Sigmoid colon (tissue), 6 donors: ENCODE measurements at regions not wholly inside any gene's neighbourhood (a gene's known extent, or its start where the extent isn't known, plus 50 kb on each side); places are given as distances from the start of the nearest gene placed in this dataset.
"Not testable (repeated sequence)": the region's sequence is repeated elsewhere in the genome, so short reads cannot be mapped to it uniquely, and the experiment has no call there.

Experiments
- DNase-seq: peaks from one replicate; pipeline ENCODE4 v3.0.0-alpha.2; 2019
- H3K27ac ChIP-seq, 4 donors: fragments of 200-600 bp; sonication (generic); one replicate each; pipeline ENCODE4 v1.5.1; 2016 to 2019; ENCODE audit warnings: mild to moderate bottlenecking in 1 of 4
- H3K27me3 ChIP-seq, 3 donors: fragments of 200-600 bp; sonication (generic); one replicate each; pipeline ENCODE4 v1.5.1; 2019; ENCODE audit warnings: mild to moderate bottlenecking in 1 of 3
- H3K36me3 ChIP-seq, 4 donors: fragments of 200-600 bp; sonication (generic); one replicate each; pipeline ENCODE4 v1.5.1; 2016 to 2019
- H3K4me1 ChIP-seq, 4 donors: fragments of 200-600 bp; sonication (generic); one replicate each; pipeline ENCODE4 v1.5.1; 2017 to 2019
- H3K4me3 ChIP-seq, 4 donors: fragments of 200-600 bp; sonication (generic); one replicate each; pipeline ENCODE4 v1.5.1; 2017 to 2019; ENCODE audit warnings: mild to moderate bottlenecking in 2 of 4, moderate library complexity in 1 of 4
- H3K9me3 ChIP-seq, 4 donors: fragments of 200-600 bp in 3 of 4; sonication (generic) in 3 of 4; one replicate each; pipeline versions ENCODE4 v1.5.1 to v1.6.1; 2013 to 2019
- EP300 ChIP-seq, 4 donors: sonication (generic); formaldehyde crosslinking; IDR thresholded peaks; one replicate each; pipeline ENCODE4 v1.6.1; 2017; ENCODE audit warnings: antibody characterized with exemption in 4 of 4
- POLR2A ChIP-seq, 2 donors: fragments of 450-650 bp; IDR thresholded peaks; one replicate each; pipeline ENCODE4 v1.6.1; 2016; ENCODE audit warnings: antibody characterized with exemption in 2 of 2, mild to moderate bottlenecking in 2 of 2, moderate library complexity in 2 of 2
- POLR2AphosphoS5 ChIP-seq, 4 donors: sonication (generic); formaldehyde crosslinking; IDR thresholded peaks; one replicate each; pipeline ENCODE4 v1.6.1; 2017; ENCODE audit warnings: antibody characterized with exemption in 4 of 4
- WGBS, 2 donors: extraction: QIAGEN DNeasy Blood & Tissue Kit; methylation state at CpG; one replicate each; pipeline ENCODE4 v1.1.7; 2013; 5-methylcytosine and 5-hydroxymethylcytosine counted together
- intact Hi-C: fragments of 100-400 bp; cut with DNase I; formaldehyde crosslinking; loops from one replicate; pipeline ENCODE4 v1.15.1; 2023
- TF ChIP-seq, protein P1 (sequence below), 4 experiments: fragments of 450-650 bp in 3 of 4; fragments of 200-600 bp in 1 of 4; IDR thresholded peaks; one replicate each; pipeline ENCODE4 v1.5.1; 2016 to 2019; ENCODE audit warnings: antibody characterized with exemption in 4 of 4, mild to moderate bottlenecking in 3 of 4, moderate library complexity in 2 of 4
- donor health status: healthy with polysubstance abuse.
- donor health status: healthy.

DNA sequence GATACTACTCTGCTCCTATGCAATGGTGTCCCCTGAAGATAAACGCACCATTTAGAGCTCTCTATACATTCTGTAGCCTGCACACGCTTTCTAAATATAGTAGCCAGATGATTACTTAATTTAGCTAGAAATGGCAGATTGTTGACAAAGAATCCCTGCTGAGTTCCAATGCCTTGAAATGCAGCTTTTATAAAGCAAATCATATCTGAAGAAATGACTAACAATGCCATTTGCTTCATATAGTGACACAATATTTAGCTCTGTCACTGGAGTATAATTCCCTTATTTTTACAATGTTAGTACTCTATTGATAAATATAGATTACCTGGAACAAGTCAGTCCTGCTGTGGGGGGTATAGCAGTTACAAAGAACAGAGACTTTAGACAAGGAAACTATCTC lies 166.2 kb downstream of the CDCA7 start:
- WGBS, 2 donors: 86 to 91% methylated on average over 2 of the region's 2 CpGs
- Histone ChIP-seq H3K36me3 (no peaks in the 10 kb centered on the region), H3K27ac (no peak overlapping the region), H3K4me3 (no peak overlapping the region), H3K4me1 (peaks cover 0 to 10% (median 0%) of the 10 kb centered on the region in 4 donors), H3K9me3 (peaks cover 0 to 3% (median 0%) of the 10 kb centered on the region in 4 donors), H3K27me3 (no peaks in the 10 kb centered on the region)
- intact Hi-C loops: no loop called here
- TF ChIP-seq POLR2A (IDR thresholded peaks at IDR 0.05) (no peak), POLR2AphosphoS5 (IDR thresholded peaks at IDR 0.05) (no peak)
- DNase-seq: no peak

DNA sequence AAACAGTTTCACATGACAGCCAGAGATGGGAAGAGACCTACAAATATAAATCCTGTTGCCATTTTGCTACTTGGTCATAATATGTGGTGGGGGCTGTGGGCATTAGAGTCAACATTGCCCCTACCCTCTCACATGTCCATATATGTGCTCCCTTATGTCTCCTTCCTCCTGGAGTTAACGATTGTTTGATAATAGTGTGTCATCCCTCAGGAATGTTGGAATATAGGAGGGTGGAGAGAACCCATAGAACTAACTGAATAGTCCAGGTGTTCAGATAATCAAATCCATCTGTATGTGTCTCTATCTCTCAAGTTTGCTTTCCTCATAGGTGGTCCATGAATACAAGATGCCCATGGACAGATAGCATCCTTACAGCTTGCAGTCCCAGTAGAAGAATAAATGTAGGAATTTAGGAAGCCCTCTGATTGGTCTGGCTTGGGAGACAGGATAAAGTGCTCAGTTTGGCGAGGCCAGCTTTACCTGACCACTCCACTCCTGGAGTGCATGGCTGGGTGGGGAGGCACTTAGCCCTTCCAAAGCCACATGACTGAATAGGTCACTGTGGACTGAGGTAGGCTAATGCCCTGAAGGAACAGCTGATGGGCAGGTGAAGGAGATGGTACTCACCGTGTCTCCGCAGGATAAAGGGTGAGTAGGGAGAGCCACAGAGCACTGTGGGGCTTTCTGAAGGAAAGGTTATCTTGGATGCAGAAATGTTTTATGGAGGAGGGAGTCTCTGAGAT lies 166.9 kb downstream of the CDCA7 start:
- no peak overlapping the region for H3K4me3 ChIP-seq
- intact Hi-C loops: no loop called here
- no peak for DNase-seq
- WGBS, 2 donors: 73 to 82% methylated on average over 4 of the region's 4 CpGs
- TF ChIP-seq POLR2A (IDR thresholded peaks at IDR 0.05) (no peak), EP300 (IDR thresholded peaks at IDR 0.05) (no peak), POLR2AphosphoS5 (IDR thresholded peaks at IDR 0.05) (no peak)
- TF ChIP-seq, protein P1, sequence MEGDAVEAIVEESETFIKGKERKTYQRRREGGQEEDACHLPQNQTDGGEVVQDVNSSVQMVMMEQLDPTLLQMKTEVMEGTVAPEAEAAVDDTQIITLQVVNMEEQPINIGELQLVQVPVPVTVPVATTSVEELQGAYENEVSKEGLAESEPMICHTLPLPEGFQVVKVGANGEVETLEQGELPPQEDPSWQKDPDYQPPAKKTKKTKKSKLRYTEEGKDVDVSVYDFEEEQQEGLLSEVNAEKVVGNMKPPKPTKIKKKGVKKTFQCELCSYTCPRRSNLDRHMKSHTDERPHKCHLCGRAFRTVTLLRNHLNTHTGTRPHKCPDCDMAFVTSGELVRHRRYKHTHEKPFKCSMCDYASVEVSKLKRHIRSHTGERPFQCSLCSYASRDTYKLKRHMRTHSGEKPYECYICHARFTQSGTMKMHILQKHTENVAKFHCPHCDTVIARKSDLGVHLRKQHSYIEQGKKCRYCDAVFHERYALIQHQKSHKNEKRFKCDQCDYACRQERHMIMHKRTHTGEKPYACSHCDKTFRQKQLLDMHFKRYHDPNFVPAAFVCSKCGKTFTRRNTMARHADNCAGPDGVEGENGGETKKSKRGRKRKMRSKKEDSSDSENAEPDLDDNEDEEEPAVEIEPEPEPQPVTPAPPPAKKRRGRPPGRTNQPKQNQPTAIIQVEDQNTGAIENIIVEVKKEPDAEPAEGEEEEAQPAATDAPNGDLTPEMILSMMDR (IDR thresholded peaks at IDR 0.05): no peak
- no peaks in the 10 kb centered on the region for H3K27me3 ChIP-seq
- H3K4me1 ChIP-seq: peaks cover 0 to 10% (median 0%) of the 10 kb centered on the region in 4 donors
- H3K9me3 ChIP-seq: peaks cover 0 to 3% (median 1%) of the 10 kb centered on the region in 4 donors
- no peaks in the 10 kb centered on the region for H3K36me3 ChIP-seq
- no peak overlapping the region for H3K27ac ChIP-seq

DNA sequence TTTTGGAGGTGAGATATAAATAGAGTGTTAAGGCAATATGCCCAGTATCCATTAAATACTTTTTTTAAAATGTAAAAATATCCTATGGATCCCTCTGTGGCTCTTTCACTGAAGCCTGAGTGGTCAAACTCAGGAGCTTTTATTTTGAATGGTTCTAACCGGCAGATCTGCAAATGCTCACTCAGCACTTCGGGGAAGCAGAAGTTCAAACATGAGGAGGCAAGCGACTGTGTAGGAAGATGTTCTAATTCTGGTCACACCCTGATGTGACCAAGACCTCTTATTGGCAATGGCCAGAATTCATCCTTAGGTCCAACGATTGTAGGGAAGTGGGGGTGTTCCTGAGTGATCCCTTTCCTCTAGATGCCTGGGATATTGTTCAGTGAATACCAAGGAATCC lies 168.8 kb downstream of the CDCA7 start:
- Histone ChIP-seq H3K9me3 (peaks cover 0 to 3% (median 0%) of the 10 kb centered on the region in 4 donors), H3K4me1 (peaks cover 0 to 10% (median 0%) of the 10 kb centered on the region in 4 donors), H3K4me3 (no peak overlapping the region), H3K27ac (no peak overlapping the region), H3K27me3 (no peaks in the 10 kb centered on the region), H3K36me3 (no peaks in the 10 kb centered on the region)
- DNase-seq: no peak
- 39 to 66% methylated on average over 4 of the region's 4 CpGs for WGBS, 2 donors
- TF ChIP-seq EP300 (IDR thresholded peaks at IDR 0.05): no peak
- TF ChIP-seq, protein P1 (IDR thresholded peaks at IDR 0.05): no peak
- TF ChIP-seq POLR2A (IDR thresholded peaks at IDR 0.05): no peak
- TF ChIP-seq POLR2AphosphoS5 (IDR thresholded peaks at IDR 0.05): no peak
- intact Hi-C loops: no loop called here

DNA sequence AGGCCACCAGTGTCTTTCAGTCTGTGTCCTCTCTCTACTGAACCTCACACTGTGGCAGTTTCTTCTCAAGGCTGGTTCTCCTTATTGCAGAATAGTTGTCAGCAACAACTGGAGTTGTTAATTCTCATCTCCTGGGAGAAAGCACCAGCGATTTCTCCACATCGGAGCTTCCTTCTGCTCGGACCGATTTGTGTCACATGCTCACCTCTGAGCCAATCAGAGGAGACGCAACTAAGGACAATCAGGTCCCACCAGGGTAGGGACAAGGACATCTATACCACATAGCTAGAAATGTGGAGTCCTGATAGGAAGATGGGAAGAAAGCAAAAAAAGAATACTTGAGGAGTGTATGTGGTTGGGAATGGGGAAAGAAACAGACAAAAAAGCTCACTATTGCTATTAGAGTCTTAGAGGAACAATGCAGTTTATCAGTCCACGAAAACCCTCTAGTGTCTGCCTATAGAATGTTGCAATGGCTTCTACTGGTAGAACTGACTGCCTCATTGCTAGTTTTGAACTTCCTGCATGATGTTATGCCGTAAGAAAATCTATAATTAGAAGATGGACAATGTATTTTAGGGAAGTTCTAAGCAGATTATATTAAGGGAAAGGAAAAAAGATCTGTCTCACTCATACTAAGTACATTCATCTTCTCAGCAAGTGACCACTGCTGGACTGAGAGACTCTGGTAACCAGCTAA lies 169.7 kb downstream of the CDCA7 start:
- DNase-seq: no peak
- Histone ChIP-seq H3K27me3 (no peaks in the 10 kb centered on the region), H3K4me3 (no peak overlapping the region), H3K9me3 (peaks cover 0 to 3% (median 0%) of the 10 kb centered on the region in 4 donors), H3K36me3 (no peaks in the 10 kb centered on the region), H3K4me1 (peaks cover 0 to 10% (median 0%) of the 10 kb centered on the region in 4 donors), H3K27ac (no peak overlapping the region)
- TF ChIP-seq POLR2AphosphoS5 (IDR thresholded peaks at IDR 0.05) (no peak), EP300 (IDR thresholded peaks at IDR 0.05) (no peak), POLR2A (IDR thresholded peaks at IDR 0.05) (no peak)
- TF ChIP-seq, protein P1 (IDR thresholded peaks at IDR 0.05): no peak
- 87 to 94% methylated on average over 7 of the region's 7 CpGs for WGBS, 2 donors
- intact Hi-C loops: no loop called here

DNA sequence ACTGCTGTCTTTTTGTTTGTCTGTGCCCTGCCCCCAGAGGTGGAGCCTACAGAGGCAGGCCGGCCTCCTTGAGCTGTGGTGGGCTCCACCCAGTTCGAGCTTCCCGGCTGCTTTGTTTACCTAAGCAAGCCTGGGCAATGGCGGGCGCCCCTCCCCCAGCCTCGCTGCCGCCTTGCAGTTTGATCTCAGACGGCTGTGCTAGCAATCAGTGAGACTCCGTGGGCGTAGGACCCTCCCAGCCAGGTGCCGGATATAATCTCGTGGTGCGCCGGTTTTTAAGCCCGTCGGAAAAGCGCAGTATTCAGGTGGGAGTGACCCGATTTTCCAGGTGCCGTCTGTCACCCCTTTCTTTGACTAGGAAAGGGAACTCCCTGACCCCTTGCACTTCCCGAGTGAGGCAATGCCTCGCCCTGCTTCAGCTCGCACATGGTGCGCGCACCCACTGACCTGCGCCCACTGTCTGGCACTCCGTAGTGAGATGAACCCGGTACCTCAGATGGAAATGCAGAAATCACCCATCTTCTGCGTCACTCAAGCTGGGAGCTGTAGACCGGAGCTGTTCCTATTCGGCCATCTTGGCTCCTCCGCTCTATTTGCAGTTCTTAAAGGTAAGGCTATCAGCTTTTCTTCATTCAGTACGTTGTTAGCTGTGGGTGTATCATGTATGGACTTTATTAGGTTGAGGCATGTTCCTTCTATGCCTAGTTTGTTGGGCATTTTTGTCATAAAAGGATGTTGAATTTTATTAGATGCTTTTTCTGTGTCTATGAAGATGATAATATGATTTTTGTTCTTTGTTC lies 178.3 kb downstream of the CDCA7 start:
- H3K4me3 ChIP-seq, H3K4me1 ChIP-seq, intact Hi-C loops, H3K9me3 ChIP-seq, H3K27me3 ChIP-seq, H3K36me3 ChIP-seq, H3K27ac ChIP-seq, DNase-seq: not testable (repeated sequence)
- WGBS, 2 donors: 22 to 70% methylated on average over 32 of the region's 32 CpGs
